Fibroblast of peridontal ligament (primary cell): ENCODE measurements at regions not wholly inside any gene's neighbourhood (a gene's known extent, or its start where the extent isn't known, plus 50 kb on each side); places are given as distances from the start of the nearest gene placed in this dataset.

Experiments used
- DNase-seq: peaks from one replicate; pipeline ENCODE4 v3.0.0-alpha.2; 2010; ENCODE audit errors: extremely low read depth

DNA sequence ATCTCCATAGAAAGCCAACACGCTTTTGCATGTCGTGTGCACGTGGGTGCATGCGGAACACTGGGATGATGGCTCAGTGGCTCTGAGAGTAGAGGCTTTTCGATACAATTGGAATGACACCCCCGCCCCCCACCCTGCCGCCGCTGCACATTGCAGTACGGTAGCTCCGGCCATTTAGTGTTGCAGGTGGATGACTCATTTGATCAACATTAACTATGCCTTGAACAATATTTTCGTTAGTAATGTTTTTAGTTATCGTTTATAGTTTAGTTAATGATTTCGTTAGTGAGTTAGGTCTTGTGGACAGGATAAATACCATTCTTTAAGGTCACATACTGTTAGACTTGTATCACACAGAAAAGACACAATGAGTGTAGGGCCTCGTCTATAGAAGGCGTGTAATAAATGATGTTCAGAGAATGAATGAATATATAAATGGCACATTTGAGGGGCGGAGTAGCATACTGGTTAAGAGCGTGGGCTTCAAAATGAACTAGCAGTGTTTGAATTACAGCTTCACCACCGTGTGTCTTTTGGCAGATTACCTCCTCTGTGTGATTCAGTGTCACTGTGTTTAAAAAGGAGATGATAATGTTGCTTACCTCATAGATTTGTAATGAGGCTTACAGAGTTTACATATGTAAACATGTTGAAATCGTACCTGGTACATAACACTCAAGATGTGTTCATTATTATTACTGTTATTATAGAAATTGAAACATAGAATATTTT, 67.2 kb upstream of the TENM3 start:
- DNase-seq = no peak

GRCh38 chr4:182177166-182177565, 66.0 kb upstream of the TENM3 start:
- peak; percentile 19 for DNase-seq

DNA sequence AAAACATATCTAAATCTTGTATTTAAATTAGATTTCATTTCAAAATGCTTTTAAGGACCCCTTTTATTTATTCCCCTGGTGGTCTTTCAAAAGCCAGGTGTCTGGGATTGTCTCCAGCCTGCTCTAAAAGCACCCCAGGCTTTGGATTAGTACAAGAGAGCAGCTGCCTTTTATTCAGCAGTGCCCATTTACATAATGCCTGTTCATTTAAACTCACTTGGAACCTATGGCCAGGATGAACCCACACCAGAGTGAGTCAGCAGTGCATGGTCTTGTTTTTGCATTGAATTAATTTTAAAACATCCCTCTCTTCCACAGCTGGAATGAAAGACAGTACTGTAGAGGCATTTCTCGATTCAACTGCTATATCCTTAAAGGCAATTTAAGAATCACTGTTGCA, 64.1 kb upstream of the TENM3 start:
- peak; percentile 79 for DNase-seq

- DNase-seq = peak; percentile 11
These were observed 63.5 kb upstream of the TENM3 start for GRCh38 chr4:182179751-182180150.

DNA sequence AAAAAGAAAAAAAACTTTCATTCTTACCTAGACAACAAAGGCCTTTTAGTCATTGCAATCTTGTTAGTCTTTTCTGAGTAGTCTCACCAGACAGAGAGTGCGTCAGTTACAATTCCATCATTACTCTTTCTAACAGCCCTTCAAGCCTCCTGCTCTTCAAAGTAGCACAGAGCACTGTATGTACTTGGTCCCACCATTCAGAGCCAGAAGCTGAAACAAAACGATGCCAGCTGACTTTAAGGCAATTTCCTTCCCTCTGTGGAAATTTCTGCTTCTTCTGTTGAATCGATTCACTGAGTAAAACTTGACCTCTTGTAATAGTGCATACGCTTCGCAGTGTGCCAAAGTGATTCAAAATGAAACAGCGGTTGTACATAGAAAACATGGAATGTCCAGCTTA, 57.7 kb upstream of the TENM3 start:
- DNase-seq = no peak

DNA sequence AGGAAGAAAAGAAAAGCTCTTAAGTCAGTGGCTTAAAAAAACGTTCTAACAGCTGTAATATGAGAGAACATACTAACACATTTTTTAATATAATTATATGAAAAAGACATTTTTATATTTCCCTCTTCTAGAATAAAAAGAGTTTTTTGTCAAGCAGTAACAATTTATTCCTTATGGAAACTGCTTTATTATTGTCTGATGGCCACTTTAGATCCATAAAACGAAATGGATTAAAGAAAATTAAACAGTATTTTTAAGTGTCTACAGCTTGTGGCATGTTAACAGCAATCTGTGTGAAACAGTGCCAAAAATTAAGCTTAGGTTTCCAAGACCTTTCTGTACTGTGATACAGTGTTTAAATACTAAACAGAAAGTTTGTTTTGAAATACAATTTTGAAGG, 55.5 kb upstream of the TENM3 start:
- DNase-seq = no peak

- DNase-seq = peak; percentile 38
These were observed 54.6 kb upstream of the TENM3 start for GRCh38 chr4:182188622-182189021.

DNA sequence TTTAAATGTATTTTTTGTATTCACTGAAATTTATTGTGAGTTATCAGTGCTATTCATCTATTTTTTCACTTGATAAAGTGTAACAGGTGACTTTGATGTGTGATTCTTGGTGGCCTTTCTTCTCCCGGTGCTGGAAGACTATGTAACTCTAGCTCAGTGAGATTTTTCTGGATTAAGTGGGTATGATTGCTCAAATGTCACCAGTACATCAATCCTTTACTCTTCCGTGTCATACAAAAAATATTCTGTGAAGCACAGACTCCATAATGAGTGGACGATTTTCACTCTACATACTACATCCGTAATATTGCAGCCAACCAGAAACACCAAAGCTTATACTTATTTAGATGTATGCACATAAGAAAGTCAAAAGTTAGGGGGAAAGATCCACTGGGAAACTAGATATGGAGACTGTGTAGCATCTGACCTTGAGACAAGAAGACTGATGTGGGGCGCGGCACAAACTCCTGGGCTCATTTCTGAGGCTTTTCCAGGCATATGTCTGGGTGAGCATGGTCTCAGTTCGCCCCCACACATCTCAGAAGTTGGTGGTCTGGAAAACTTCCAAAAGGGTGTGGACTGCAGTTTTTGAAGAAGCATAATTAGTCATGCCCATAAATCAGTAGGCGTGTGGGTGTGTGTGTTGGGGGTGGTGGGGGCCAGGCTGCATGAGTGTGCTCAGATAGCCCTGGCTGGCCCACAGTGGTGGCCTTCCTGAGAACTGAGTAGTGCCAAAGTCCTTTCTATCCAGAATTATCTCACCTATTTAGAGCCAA, 53.9 kb upstream of the TENM3 start:
- peak; percentile 62 for DNase-seq

DNA sequence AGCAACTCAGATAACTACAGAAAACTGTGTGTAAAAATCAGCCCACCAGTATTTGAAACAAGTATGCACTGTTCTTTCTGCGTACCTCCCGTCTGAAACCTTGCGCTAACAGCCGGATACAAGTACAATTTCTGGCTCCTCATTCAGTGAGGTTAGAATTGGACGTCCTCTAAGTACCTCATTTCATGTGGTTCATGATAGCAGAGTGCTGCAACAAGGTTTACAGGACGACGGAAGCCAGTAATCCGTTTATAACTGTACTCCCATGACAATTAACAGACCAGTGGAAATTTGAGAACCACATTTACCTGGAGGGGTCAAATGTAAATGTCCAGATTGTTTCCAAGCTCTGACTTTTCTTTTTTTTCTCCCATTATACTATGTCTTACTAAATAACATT, 52.9 kb upstream of the TENM3 start:
- no peak for DNase-seq

- peak; percentile 46 for DNase-seq
These were observed 50.6 kb upstream of the TENM3 start for GRCh38 chr4:182192511-182193181.

DNA sequence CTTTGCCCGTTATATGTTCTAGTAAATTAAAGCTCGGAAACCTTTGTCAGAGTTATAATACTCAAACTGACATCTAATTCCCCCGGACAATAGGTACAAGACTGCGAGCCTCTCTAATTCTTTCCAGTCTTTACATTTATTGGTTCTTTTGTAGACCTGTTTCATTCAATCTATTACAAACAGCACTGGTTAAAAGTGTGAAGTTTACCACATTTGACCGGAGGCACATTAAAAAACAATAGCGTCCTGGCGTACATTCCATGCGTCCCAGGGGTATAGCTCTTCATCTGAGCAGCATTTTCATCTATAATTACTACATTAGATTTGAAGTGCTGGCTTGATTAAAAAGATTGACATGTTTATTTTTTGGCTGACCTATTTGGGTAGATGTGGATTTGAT, 49.9 kb upstream of the TENM3 start:
- no peak for DNase-seq
